HEK293 (cell line): ENCODE measurements at regions not wholly inside any gene's neighbourhood (a gene's known extent, or its start where the extent isn't known, plus 50 kb on each side); places are given as distances from the start of the nearest gene placed in this dataset.

ENCODE experiments used
- CTCF ChIP-seq: fragments of 450-650 bp; formaldehyde crosslinking; IDR thresholded peaks from 2 replicates; pipeline ENCODE4 v1.5.1; 2016; ENCODE audit warnings: missing biosample characterization, missing genetic modification characterization
- MYNN ChIP-seq: fragments of 450-650 bp; formaldehyde crosslinking; IDR thresholded peaks from 2 replicates; pipeline ENCODE4 v1.5.1; 2016; ENCODE audit warnings: missing biosample characterization, missing genetic modification characterization, borderline replicate concordance
- ZNF211 ChIP-seq: fragments of 450-650 bp; formaldehyde crosslinking; IDR thresholded peaks from 2 replicates; pipeline ENCODE4 v1.5.1; 2016; ENCODE audit warnings: low read depth, missing biosample characterization, missing genetic modification characterization

DNA sequence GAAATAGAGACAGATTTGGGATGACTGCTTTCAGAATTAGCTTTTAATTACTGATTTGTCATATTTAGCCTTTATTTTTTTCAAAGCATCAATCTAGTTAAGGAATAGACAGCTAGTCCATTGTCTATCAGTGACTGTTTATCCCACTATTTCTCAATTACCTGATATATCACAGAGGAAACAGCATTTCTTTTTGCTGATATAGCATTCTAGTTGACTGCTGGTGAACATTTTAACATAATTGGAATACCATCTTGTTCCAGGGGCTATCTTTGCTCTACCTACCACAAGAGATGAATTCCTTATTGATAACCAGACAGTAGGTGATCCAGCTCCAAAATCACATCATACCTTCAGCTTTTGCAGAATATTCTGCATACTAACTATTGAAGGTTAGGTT is 982.7 kb downstream of the SQOR start:
- TF ChIP-seq CTCF (tag by site-specific recombination) (no peak), ZNF211 (tag by site-specific recombination) (no peak), MYNN (no peak)
